NCI-H510A treated with DMSO at 0.1 percent for 48 hours (cell line): ENCODE measurements at regions not wholly inside any gene's neighbourhood (a gene's known extent, or its start where the extent isn't known, plus 50 kb on each side); places are given as distances from the start of the nearest gene placed in this dataset.

Source experiments
- DNase-seq: peaks from one replicate; lab custom pipeline; 2025; lab: John Stamatoyannopoulos, UW

DNA sequence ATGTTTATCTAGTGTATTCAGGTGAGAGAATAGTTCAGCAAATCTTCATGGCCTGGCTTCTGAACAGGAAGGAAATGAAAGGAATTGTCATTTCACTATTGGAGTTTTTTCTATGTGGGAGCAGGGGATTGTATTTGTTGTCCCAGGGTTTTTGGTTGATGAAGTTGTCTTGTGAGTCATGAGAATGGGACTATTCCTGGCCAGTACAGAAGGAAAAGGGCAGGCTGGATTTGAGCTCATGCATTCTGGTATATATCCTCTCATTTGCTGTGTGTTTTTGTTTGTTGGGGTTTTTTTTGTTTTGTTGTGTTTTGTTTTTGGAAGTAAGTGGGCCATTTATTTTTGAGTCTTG is 101.2 kb upstream of the MKLN1 start:
- DNase-seq: no peak

GRCh38 chr7:131231381-131232220 is 96.1 kb upstream of the MKLN1 start:
- DNase-seq: no peak

GRCh38 chr7:131232768-131233167 is 94.9 kb upstream of the MKLN1 start:
- no peak for DNase-seq

DNA sequence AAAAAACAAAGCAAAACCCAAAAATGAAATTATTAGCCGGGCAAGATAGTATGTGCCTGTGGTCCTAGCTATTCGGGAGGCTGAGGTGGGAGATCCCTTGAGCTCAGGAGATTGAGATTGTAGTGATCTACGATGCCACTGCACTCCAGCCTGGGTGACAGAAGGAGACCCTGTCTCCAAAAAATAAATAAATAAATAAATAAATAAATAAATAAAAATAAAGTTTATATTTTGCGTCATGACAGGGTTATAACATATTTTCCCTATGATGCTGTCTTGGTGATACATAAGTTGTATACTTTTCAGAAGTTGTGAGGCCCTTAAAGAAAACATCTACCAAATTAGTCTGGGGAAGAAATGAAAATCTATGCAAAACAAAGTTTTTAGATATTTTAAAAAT is 94.5 kb upstream of the MKLN1 start:
- DNase-seq: no peak

GRCh38 chr7:131234719-131235488 is 92.8 kb upstream of the MKLN1 start:
- no peak for DNase-seq

DNA sequence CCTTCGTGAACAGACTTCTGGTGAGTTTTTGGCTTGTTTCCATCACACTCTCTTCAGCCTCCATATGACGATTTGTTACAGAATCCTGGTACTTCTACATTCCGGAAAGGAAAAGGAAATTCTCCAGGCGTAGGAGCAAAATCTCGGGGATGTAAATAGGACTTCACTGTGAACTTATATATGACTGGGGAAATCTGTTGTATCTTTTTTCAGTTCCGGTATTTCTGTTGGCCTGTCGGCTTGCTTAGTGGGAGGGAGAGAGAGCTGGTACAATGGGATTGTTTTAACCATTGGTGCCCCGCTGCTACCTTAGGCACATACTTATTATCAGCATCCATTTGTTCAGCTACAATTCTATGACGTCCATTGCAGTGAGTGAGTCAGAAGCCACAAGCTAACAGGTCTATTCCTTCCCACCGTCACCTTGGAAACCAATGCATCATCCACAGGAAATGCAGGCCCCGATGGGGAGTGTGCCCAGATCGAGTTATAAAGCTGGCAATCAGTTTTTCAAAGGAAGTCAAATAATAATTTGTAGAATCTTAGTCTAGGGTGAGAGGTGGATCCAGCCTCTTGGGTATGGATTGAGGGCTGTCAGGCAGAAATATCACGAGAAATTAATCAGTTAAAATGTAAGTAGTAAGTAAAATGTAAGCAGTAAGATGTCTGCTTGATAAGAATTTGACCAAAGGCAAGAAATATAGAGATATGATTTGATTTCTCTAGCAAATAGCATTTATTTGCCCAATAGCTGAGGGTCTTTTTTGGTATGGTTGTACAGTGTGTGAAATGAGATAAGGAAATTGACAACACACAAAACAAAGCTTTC is 92.0 kb upstream of the MKLN1 start:
- no peak for DNase-seq

GRCh38 chr7:131236318-131236672 is 91.4 kb upstream of the MKLN1 start:
- no peak for DNase-seq

GRCh38 chr7:131238347-131238931 is 89.2 kb upstream of the MKLN1 start:
- DNase-seq: no peak

DNA sequence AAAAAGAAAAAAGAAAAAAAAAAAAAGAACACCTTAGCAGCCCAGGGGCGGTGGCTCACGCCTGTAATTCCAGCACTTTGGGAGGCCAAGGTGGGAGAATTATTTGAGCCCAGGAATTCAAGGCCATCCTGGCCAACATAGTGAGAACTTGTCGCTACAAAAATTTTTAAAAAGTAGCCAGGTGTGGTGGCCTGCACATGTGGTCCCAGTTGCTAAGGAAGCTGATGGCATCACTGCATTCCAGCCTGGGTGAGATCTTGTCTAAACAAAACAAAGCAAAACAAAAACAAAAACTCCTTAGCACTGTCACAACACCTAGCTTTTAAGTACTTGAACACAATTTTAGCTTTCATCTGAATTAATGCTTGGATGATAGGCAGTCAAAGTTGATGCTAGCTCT is 86.3 kb upstream of the MKLN1 start:
- DNase-seq: no peak

DNA sequence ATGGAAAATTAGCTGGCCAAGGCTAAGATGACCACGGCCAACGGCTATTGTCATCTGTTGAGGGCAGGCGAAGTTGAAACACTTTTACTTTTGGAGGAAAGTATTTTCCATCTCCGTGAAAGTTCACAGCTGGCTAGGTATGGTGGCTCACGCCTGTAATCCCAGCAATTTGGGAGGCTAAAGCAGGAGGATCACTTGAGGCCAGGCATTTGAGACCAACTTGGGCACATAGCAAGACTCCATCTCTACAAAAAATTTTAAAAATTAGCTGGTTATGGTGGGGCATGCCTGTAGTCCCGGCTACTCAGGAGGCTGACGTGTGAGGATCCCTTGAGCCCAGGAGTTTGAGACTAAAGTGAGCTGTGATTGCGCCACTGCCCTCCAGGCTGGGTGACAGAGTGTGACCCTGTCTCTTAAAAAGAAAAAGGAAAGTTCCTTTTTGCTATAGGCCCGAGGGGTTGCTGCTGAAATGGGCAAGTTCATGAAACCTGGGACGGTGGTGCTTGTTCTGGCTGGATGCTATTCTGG is 85.5 kb upstream of the MKLN1 start:
- DNase-seq: no peak

DNA sequence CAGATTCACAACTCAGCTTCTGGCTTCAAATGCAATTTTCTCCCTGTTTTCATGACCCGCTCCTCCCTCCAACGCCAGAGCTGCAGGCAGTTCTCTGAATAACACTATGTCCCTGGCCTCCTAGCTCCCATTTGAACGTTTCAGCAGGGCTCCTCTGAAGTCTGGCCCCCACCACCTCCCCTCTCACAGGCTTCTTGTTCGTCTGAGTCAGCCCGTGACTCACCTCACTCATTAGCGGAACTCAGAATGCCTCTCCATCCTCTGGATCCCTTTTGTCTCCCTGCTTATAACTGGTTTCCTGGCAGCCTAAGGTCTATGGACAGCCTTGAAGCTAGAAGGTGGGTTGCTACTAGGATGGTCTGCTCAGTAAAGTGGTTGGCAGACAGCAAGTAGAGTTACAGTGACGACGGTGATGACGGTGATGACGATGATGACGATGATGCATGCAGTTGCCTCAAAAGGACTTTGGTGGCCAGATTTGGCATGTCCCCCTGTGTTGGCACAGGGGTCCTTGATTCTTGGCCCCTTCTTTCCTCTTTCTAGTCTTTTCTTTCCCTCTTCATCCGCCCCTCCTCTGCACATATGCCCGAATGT is 83.3 kb upstream of the MKLN1 start:
- no peak for DNase-seq

DNA sequence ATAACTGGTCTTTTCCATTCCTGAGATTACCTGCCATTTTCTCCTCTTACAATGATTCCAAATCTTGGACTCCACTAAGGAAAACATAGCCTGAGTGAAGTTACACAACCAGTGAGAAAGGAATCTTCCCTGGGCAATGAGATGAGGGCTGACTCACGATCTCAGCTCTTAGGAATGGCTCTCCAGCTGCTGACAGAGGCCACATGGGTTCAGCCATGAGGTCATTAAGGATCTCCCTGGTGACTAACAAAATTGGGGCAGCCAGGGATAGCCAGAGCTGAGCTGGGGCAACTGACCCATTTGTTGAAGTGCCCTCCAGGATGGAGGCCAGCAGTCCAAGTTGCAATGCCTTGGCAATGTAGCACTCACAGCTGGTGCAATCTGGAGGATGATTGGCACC is 78.7 kb upstream of the MKLN1 start:
- DNase-seq: no peak

DNA sequence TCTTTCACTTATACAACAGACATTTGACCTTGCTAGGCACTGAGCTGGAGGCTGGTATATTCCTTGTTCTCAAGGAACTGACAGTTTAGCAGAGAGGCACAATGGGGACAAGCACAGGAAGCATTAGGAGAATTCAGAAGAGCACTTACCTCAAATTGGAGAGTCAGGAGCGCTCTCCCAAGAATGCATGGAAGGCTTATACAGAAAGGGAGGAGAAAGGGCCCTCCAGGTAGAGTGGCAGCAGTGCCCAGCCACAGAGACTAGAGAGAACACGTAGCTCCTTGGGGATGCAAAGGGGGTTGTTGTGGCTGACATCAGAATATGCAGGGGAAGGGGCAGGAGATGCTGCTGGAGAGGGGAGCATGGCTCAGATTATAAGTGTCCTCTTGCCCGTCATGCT is 78.2 kb upstream of the MKLN1 start:
- DNase-seq: no peak

DNA sequence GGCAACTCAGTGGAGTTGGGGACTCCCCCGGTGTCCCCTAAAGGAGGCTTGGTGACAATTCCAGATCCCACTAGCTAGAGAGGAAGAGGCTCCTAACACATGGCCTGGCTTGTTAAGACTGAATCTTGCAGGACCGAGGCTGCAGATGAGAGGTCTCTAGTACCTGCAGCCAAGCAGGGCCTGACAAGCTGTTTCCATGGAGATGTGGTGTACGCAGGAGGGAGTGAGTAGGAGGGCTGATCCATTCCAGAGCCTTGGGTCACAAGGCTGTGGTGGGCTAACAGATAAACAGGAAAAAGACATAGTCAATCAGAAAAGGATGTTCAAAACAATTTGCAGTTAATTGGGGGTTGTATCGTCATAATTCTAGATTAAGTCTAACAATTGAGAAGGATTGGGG is 77.3 kb upstream of the MKLN1 start:
- no peak for DNase-seq

- no peak for DNase-seq
Measured at GRCh38 chr7:131251371-131251770, 76.3 kb upstream of the MKLN1 start.

DNA sequence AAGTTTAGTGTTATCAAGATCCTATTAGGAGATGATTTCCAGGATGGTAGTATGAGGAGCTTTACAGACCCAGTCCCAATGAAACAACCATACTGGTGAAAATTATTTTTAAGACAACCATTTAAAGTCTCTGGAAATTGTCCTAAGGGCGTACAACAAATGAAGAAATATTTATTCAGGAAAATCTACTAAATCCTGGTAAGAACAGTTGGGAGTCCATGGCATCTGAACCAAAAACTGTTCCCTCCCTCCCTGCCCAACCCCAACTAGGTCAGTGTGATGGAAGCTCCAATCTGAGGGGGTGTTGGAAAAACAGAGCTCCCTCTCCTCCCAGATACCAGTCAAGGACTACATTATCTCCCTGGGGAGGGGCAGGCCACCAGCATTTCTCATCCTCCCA is 74.7 kb upstream of the MKLN1 start:
- no peak for DNase-seq

DNA sequence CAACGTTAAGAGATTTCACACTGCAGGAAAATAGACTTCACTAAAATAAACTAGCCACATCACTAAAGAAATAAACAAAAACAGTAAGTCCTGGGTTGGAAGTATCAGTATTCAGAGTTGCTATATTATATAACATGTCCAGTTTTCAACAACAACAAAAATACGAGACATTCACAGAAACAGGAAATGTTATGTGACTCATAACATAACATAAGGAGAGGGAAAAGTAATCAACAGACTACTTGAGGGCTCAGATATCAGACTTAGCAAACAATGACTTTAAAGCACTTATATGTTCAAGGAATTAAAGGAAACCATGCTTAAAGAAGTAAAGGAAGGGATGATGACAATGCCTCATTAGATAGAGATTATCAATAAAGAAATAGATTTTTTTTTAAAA is 73.5 kb upstream of the MKLN1 start:
- DNase-seq: no peak

- no peak for DNase-seq
Measured at GRCh38 chr7:131255242-131255641, 72.4 kb upstream of the MKLN1 start.

DNA sequence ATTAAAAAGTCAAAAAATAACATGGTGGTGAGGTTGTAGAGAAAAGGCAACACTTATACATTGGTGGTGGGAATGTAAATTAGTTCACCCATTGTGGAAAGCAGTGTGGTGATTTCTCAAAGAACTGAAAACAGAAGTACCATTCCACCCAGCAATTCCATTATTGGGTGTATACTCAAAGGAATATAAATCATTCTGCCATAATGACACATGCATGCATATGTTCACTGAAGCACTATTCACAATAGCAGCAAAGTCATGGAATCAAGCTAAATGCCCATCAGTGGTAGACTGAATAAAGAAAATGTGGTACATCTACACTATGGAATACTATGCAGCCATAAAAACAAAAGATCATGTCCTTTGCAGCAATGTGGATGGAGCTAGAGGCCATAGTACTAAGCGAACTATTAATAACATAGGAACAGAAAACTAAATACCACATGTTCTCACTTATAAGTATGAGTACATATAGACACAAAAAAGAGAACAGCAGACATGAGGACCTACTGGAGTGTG is 66.1 kb upstream of the MKLN1 start:
- DNase-seq: no peak

DNA sequence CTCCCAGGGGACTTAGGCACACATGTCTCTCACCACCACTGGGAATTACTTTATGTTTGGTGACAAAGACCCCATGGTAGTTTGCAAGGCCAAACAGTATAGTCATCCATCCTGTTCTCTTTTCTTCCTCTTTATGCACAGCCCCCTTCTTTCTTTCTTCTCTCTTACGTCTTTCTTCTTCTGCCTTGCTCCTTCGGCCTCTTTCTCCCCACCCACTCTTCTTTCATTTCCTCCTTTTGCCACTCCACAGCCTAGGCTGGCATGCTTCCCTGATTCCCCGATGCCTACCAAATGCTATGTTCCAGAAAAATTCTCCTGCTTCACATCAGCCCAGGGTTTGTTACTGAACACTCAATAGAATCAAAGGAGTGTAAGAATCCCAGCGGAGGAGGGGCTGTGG is 62.4 kb upstream of the MKLN1 start:
- DNase-seq: no peak

GRCh38 chr7:131267631-131268030 is 60.0 kb upstream of the MKLN1 start:
- DNase-seq: no peak

GRCh38 chr7:131268906-131269305 is 58.8 kb upstream of the MKLN1 start:
- DNase-seq: no peak
